Stimulated activated CD4-positive, alpha-beta T cell treated with anti-CD3 and anti-CD28 coated beads, TNF-alpha, amount 100 ng/mL, for 24 hours (primary cell): ENCODE measurements at regions not wholly inside any gene's neighbourhood (a gene's known extent, or its start where the extent isn't known, plus 50 kb on each side); places are given as distances from the start of the nearest gene placed in this dataset.
"Not testable (repeated sequence)": the region's sequence is repeated elsewhere in the genome, so short reads cannot be mapped to it uniquely, and the experiment has no call there.

Source experiments
- DNase-seq, 3 experiments: peaks; one replicate each; pipeline ENCODE4 v3.0.0-alpha.2; 2020; ENCODE audit warnings: low read depth in 3 of 3

- DNase-seq: no peak
These were observed 632.3 kb downstream of the BCOR start for GRCh38 chrX:39465467-39465866.

GRCh38 chrX:39465906-39466305, 631.9 kb downstream of the BCOR start:
- no peak for DNase-seq

DNA sequence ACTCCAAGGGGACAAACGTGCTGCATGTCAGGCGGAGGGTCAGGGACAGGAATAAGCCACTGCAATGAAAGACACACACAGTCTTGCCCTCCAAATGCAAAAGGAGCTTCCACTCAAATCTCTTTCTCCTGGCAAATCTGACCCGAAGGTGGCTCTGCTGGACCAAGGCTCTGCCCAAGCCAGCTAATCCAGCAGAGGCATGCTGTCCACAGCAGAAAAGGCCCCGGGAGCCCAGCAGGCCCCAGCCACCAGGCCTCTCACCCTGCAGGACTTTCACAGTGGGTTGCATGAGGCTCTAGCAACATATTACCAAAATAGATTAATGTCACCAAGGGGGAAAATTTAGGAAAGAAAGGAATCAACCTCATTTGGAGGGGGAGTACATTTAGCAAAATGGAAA, 628.6 kb downstream of the BCOR start:
- no peak for DNase-seq

DNA sequence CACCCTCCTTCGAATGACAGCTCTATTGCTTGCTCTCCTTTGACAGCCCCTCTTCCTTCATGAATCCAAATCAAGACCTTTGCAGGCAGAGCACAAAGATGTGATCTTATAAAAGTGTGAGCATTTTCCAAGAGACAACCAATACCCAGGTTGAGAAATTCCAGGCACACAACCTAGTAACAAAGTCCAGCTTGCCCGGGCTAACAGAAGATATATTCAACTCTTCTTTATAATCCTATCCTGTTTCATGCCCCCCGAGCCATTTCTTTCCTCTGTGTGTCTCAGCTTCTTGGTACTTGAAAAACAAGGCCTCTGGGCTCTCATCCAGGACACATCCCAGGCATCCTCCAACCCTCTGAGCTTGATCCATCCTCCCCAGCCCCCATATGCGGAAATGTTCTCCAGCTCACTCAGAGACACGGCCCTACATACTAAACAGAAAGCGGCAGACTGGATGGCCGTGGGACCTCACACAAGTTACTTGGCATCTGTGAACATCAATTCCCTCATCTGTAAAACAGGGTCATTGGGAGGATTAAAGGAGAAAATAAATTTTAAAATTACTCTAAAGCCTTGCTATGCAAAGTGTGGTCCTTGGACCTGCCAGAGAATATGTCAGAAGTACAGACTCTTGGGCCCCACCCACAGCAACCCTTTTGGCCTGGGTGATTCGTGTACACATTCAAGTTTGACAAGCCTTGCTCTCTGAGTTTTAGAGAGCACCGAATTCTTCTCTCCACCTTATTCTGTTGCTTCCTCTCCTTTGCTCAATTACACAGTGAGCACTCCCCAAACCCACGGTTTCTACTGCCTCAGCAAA, 627.0 kb downstream of the BCOR start:
- DNase-seq: no peak

DNA sequence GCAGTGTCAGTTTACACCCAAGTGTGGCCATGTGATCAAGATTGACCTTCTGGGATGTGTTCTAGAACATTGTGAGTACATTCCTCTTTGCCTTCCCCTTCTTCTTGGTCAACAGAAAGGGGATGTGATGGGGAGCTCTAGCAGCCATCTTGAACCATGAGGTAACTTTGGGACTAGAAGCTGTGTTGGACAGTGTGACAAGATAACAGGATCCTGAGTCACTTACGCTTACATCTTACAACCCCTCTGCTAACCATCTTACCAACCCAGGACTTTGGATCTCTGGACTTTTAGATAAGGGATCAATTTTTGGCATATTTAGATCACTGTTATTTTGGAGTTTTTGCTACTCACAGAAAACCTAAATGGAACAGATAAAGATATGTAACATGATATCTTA, 625.6 kb downstream of the BCOR start:
- no peak for DNase-seq

GRCh38 chrX:39473812-39474211, 623.9 kb downstream of the BCOR start:
- no peak for DNase-seq

DNA sequence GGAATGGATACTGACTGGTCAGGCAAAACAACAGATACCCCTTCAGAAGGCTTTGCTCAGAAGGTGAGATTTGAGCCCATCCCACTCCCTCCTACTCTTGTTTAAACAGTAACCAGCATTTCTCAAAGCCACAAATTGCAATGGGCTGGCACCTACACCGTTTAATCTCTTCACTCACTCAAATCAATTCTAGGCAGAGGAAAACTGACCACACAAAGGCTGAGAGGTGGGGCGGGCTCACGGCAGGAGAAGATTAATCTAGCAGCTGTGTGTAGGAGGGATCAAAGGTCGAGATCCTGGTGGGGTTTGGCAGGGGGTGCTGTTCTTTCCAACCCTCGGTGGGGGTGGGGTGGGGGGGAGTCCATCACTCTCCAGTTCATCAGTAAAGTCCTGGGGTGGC, 622.4 kb downstream of the BCOR start:
- no peak for DNase-seq

- DNase-seq: no peak
These were observed 621.1 kb downstream of the BCOR start for GRCh38 chrX:39476604-39477021.

DNA sequence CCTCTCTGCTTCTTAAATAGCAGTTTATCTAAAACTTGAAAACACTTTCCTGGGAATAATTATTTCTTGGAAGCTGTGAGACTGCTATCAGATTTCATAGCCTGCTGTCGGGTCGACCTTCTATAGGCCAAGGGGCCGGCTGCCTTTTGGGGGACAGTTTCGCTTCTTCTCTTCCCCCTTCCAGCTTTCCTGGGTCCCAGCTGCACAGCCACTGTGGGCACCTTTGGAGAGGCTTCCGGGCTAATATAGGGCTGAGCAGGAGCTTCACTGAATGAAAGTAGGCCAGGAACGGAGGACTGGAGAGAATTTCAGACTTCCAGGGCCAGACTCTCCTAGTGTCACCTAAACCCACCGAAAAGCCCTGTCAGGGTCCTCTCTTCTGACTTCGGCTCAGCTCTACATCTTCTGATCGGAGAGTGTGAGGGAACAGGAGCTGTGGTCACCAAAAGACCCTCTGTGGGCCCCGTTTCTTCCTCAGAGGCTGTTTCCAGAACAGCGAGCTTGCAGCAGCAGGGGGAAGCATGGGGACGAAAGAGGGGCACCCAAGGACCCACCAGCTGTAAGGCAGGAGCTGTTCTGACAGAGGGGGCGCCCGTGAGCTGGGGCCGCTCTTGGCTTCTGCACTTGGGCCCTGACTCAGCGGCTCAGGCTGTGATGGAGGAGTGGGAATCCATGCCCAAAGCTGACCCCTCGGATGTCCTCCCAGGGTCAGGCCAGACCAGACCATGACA, 620.6 kb downstream of the BCOR start:
- DNase-seq: no peak

DNA sequence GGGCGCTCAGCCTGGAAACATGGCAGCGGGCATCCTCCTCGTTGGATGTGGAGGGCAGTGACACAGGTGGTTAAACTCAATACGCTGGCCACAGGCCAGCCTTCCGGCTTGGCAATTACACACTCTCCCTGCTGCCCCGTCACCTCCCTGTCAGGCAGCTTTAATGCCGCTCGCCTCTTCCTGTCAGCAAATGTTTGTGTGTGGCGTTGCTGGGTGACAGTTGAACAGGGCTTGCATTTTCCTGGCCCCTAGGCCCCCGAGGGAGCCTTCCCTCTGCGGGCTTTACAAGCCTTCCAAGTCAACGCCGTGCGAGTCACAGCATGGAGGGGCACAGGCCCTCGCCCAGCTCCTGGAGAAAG, 620.0 kb downstream of the BCOR start:
- DNase-seq: no peak

DNA sequence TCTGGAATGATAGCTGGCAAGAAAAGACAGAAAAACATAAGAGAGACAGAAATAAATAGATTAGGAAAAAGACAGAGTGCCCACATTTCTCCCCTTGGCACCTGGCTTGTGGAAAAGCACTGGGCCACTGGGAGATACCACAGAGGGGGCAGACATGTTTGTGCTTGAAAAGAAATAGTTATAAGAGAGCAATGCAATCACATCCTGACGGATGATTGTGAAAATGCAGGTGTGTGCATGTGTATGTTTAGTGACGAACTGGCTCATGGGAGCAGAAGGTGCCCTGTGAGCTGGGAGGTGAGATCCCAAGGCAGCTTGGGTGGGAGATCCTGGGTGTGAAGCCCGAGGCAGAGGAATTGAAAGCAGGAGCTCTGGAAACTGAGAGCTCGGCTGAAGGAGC, 617.9 kb downstream of the BCOR start:
- DNase-seq: no peak

DNA sequence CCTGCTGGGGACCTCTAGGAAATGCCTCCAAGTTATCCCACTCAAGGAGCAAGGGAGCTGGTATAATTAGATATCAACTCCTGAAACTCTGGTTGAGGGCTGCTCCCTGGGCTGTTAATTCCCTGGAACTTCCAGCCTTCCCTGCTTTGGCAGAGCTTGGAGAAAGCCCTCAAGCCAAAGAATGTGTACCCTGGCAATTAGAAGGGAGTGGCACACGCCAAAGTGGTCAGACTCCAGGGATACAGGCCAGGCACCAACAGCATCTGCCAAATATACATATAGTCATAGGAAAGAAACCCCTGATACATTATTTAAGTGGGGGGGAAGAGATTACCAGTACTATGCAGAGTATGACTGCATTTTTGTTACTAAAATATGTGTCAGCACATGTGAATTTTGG, 616.8 kb downstream of the BCOR start:
- DNase-seq: no peak

GRCh38 chrX:39481621-39482020, 616.1 kb downstream of the BCOR start:
- no peak for DNase-seq

DNA sequence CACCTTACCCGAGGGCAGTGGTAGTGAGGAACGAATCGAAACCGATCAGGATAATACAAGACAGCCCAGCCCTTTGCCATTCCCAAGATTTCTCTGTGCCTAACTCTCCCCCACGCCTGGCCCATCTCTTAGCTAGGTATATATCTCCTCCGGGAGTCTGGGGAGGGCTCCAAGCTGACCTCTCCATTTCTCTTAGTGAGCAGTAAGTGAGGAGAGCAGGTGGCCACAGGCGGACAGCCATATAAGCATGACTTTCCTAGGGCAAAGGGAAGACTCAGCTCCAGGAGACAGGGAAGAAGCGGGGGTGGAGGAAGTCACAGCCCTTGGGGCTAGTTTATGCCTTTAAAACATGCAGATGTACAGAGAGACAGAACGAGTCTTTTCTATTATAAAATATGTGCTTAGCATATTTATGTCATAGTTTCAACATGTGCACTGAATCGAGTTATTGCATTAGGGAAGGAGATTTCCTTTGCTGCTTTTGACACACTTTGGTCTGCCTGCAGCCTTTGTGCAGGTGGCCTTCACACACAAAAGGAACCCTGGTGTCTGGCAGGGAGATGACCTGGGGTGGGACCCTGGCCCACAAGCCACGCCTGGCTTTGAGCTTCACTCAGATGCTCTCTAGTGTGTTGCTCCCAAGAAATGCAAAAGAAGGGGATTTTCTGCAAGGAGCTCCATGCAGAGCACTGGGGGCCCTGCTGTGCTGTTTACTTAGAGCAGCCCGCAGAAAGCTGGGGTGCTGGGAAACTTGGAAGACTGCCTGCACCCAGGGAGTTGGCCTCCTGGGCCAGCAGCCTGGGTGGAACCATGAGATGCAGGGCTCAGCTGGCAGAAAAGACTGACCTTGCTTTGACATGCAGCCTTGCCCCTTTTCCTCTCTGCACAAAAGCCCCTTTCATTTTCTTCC, 613.3 kb downstream of the BCOR start:
- DNase-seq: no peak

DNA sequence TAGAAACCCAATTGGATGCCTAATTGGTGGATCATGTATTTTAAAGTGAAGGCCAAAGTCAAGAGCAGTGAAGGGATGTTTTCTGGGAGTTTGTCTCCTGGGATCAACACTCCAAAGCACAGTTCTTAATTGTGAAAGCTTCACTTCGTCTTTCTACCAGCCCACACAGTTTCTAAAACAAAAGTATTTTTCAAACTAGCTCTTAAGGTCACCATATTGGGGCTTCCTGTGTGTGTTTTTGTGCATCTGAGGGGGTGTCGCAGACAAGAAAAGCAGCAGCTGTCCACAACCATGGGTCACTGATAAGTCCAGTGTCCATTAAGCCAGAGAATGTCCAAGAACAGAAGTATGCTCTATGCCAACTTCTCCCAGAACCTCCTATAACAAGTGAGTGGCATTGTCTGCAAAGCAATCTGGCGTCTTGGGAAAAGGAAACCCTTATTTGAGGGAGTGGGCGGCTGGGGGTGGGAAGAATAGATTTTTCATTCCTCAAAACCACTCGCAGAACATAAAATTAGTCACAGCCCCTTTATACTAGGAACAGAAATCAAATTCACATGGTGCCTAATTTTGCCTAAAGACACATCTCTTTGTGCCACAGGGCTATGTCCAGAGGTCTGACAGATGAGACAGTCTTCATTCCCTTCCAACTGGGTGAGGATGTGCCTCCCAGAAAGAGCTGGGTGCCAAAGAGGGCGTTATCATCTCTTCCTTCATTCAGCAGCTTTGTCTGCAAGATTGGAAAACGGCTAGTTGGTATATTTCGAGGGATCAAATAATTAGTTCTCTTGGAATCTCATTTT, 610.4 kb downstream of the BCOR start:
- DNase-seq: no peak

DNA sequence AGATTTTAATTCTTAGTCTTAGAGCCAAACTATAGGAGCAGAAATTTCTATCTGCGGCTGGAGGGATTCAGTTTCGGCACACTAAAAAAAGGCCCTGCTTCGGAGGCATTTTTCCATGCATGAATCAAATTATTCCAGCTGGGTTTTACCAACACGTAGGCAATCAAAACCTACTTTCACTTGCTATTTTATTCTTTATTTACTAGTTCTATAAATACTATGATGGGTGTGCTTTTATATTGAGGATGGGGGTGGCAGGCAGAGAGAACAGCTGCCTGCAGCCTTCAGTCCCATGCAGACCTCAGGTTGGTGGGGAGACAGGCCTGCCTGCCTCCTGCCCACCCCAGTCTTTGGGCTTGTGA, 609.8 kb downstream of the BCOR start:
- no peak for DNase-seq

DNA sequence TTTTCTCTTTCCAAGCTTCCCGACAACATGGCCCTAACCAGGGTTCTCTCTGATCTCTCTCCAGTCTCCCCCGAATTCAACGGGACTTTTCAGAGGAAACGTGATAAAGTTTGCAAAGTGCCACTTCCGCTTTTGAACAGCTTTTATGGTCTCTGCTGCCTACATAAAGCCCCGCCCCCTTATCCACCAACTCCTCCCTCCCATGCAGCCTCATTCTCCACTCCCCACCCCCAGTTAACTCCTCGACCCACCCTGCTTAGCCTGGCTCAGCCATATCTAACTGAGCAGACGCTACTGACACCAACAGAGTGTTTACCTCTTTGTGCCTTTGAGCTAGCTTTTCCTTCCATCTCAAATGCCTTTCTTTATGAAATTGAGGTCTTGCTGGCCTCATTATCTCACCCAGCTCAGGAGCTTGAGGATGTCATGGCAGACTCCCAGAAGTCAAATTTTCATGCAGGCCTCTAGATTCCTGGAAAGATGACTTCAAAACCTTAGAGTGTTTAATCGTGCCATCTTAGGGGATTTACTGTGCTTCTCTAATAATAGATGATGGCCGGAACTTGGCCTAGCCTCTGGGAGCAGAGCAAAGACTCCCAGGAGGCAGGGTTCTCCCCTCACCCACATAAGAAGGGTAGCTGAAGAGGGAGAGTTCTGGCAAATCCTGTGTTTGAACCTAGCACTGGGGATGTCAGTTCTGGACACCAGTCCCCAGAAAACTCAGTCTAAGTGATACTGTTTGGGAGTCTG, 606.0 kb downstream of the BCOR start:
- DNase-seq: peak in 2 of 3 experiments; percentile 9 to 49

DNA sequence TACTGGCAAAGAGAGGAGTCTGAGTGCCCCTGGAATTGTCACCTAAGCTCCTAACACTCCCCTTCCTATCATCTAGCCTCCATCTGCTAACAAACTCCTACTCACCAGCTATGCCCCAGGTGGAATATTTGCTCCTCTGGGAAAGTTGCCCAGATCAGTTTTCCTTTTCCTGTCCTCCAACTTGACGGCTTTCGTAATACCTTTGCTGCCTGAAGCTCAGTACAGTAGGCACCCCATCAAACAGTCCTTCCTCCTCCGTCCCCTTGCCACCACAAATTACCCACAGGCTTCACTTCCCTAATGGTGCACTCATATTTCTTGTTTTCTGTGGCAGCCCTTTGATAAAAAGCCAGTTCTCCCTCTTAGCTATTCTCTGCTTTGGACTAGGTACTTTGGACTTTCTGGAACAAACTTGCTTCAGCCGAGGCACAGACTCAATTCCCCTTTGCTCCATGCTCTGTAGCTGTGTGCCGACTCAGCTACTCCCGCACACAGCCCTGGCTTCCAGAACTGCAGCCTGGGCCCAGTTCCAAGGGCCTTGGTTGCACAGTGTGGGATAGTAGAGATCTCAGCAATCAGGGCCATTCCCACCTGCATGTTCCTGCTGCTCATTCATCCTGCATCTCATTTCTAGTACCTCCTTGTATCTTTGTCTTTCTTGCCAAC, 605.1 kb downstream of the BCOR start:
- DNase-seq: no peak

DNA sequence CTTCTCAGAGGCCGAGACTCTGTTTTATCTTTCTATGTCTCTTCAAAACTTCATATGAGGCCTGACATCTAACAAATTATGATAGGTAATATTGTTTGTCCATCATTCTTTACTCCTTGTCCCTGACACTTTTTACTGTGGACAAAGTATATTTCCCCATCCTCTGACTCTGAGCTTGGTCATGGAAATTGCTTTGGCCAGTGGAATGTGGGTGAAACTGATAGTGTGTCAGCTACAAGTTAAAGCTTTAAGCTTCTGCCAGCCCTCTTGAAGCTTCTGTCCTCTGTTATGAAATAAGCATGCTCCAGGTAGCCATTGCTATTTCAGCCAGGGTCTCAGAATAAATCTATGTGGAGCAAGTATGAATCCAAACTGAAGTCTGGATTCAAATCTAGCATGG, 604.6 kb downstream of the BCOR start:
- DNase-seq: no peak

- DNase-seq: not testable (repeated sequence)
These were observed 600.6 kb downstream of the BCOR start for GRCh38 chrX:39497117-39497516.
